CD4-positive, alpha-beta T cell treated with Interleukin-1 beta for 1 hour (primary cell): ENCODE measurements at regions not wholly inside any gene's neighbourhood (a gene's known extent, or its start where the extent isn't known, plus 50 kb on each side); places are given as distances from the start of the nearest gene placed in this dataset.
"Not testable (repeated sequence)": the region's sequence is repeated elsewhere in the genome, so short reads cannot be mapped to it uniquely, and the experiment has no call there.

Experiments
- DNase-seq, 2 donors: peaks; one replicate each; pipeline ENCODE4 v3.0.0-alpha.2; 2020 to 2022

GRCh38 chr4:187077744-187078401 is 354.2 kb upstream of the FAT1 start:
- DNase-seq: no peak

- no peak for DNase-seq
These were observed 361.0 kb upstream of the FAT1 start for GRCh38 chr4:187084701-187085100.

GRCh38 chr4:187085339-187085738 is 361.7 kb upstream of the FAT1 start:
- DNase-seq: no peak

- DNase-seq: no peak
These were observed 362.5 kb upstream of the FAT1 start for GRCh38 chr4:187086151-187086550.

- no peak for DNase-seq
These were observed 364.6 kb upstream of the FAT1 start for GRCh38 chr4:187088070-187088799.

- DNase-seq: no peak
These were observed 366.7 kb upstream of the FAT1 start for GRCh38 chr4:187090401-187090800.

- not testable (repeated sequence) for DNase-seq
These were observed 367.2 kb upstream of the FAT1 start for GRCh38 chr4:187090832-187091231.

- no peak for DNase-seq
These were observed 370.5 kb upstream of the FAT1 start for GRCh38 chr4:187094144-187094543.

- no peak for DNase-seq
These were observed 374.8 kb upstream of the FAT1 start for GRCh38 chr4:187098429-187098828.

- no peak for DNase-seq
These were observed 379.7 kb upstream of the FAT1 start for GRCh38 chr4:187103351-187103750.

GRCh38 chr4:187108845-187109244 is 385.2 kb upstream of the FAT1 start:
- DNase-seq: no peak

GRCh38 chr4:187109636-187110035 is 386.0 kb upstream of the FAT1 start:
- no peak for DNase-seq

- no peak for DNase-seq
These were observed 394.5 kb upstream of the FAT1 start for GRCh38 chr4:187118166-187118565.

- DNase-seq: no peak
These were observed 395.0 kb upstream of the FAT1 start for GRCh38 chr4:187118602-187119120.

GRCh38 chr4:187124331-187124730 is 400.7 kb upstream of the FAT1 start:
- no peak for DNase-seq

- DNase-seq: no peak
These were observed 401.4 kb upstream of the FAT1 start for GRCh38 chr4:187125062-187125461.

GRCh38 chr4:187127456-187127855 is 403.8 kb upstream of the FAT1 start:
- DNase-seq: no peak

GRCh38 chr4:187128222-187128621 is 404.6 kb upstream of the FAT1 start:
- DNase-seq: no peak

GRCh38 chr4:187128976-187129375 is 405.3 kb upstream of the FAT1 start:
- DNase-seq: no peak

GRCh38 chr4:187131826-187132225 is 408.2 kb upstream of the FAT1 start:
- not testable (repeated sequence) for DNase-seq

GRCh38 chr4:187135878-187136277 is 412.2 kb upstream of the FAT1 start:
- no peak for DNase-seq

GRCh38 chr4:187139141-187139540 is 415.5 kb upstream of the FAT1 start:
- DNase-seq: no peak

GRCh38 chr4:187141101-187141500 is 417.4 kb upstream of the FAT1 start:
- DNase-seq: no peak

- DNase-seq: no peak
These were observed 425.7 kb upstream of the FAT1 start for GRCh38 chr4:187149229-187149945.
